Activated T-cell treated with anti-CD3 and anti-CD28 coated beads for 4 hours (primary cell): ENCODE measurements at regions not wholly inside any gene's neighbourhood (a gene's known extent, or its start where the extent isn't known, plus 50 kb on each side); places are given as distances from the start of the nearest gene placed in this dataset.

Source experiments
- DNase-seq: peaks from one replicate; pipeline ENCODE4 v3.0.0-alpha.2; 2020

GRCh38 chr4:147328189-147328588 lies 152.7 kb upstream of the EDNRA start:
- DNase-seq = no peak

GRCh38 chr4:147328756-147329446 lies 152.0 kb upstream of the EDNRA start:
- DNase-seq = no peak

- no peak for DNase-seq
These were observed 148.8 kb upstream of the EDNRA start for GRCh38 chr4:147332091-147332490.

GRCh38 chr4:147334478-147334877 lies 146.4 kb upstream of the EDNRA start:
- no peak for DNase-seq

GRCh38 chr4:147335183-147335582 lies 145.7 kb upstream of the EDNRA start:
- DNase-seq = no peak

- DNase-seq = no peak
These were observed 144.6 kb upstream of the EDNRA start for GRCh38 chr4:147336252-147336651.

GRCh38 chr4:147339100-147339499 lies 141.8 kb upstream of the EDNRA start:
- no peak for DNase-seq

GRCh38 chr4:147340111-147340510 lies 140.8 kb upstream of the EDNRA start:
- DNase-seq = no peak

- no peak for DNase-seq
These were observed 140.2 kb upstream of the EDNRA start for GRCh38 chr4:147340591-147341120.

GRCh38 chr4:147343692-147344091 lies 137.2 kb upstream of the EDNRA start:
- no peak for DNase-seq

- no peak for DNase-seq
These were observed 135.2 kb upstream of the EDNRA start for GRCh38 chr4:147345662-147346061.

GRCh38 chr4:147347217-147347616 lies 133.7 kb upstream of the EDNRA start:
- no peak for DNase-seq

- no peak for DNase-seq
These were observed 131.7 kb upstream of the EDNRA start for GRCh38 chr4:147349193-147349592.

- DNase-seq = no peak
These were observed 129.7 kb upstream of the EDNRA start for GRCh38 chr4:147351083-147351787.

- DNase-seq = no peak
These were observed 126.7 kb upstream of the EDNRA start for GRCh38 chr4:147354237-147354636.

- DNase-seq = no peak
These were observed 125.8 kb upstream of the EDNRA start for GRCh38 chr4:147355032-147355656.

- DNase-seq = no peak
These were observed 125.0 kb upstream of the EDNRA start for GRCh38 chr4:147355847-147356246.

GRCh38 chr4:147360301-147360700 lies 120.6 kb upstream of the EDNRA start:
- DNase-seq = no peak

GRCh38 chr4:147361726-147362125 lies 119.2 kb upstream of the EDNRA start:
- DNase-seq = no peak

- no peak for DNase-seq
These were observed 118.0 kb upstream of the EDNRA start for GRCh38 chr4:147362938-147363337.

GRCh38 chr4:147363514-147363913 lies 117.4 kb upstream of the EDNRA start:
- no peak for DNase-seq

- no peak for DNase-seq
These were observed 115.5 kb upstream of the EDNRA start for GRCh38 chr4:147365396-147365795.

GRCh38 chr4:147366164-147366563 lies 114.7 kb upstream of the EDNRA start:
- DNase-seq = no peak

- DNase-seq = no peak
These were observed 113.0 kb upstream of the EDNRA start for GRCh38 chr4:147367891-147368290.
